ENCODE measurements at regions not wholly inside any gene's neighbourhood (a gene's known extent, or its start where the extent isn't known, plus 50 kb on each side); places are given as distances from the start of the nearest gene placed in this dataset.
A peak's percentile ranks its signal among the peaks of the same experiment; 100 is the strongest.

- DNase-seq: peak in 1 of 2 experiments; percentile 21
These were observed 458.9 kb upstream of the TEX13C start for GRCh38 chrX:124860736-124861135.

GRCh38 chrX:124862301-124862700 lies 457.4 kb upstream of the TEX13C start:
- peak; percentile 5 to 42 for DNase-seq

- DNase-seq: no peak
These were observed 456.4 kb upstream of the TEX13C start for GRCh38 chrX:124863303-124863702.

GRCh38 chrX:124887572-124887971 lies 432.1 kb upstream of the TEX13C start:
- DNase-seq: no peak

GRCh38 chrX:124895947-124896346 lies 423.7 kb upstream of the TEX13C start:
- DNase-seq: no peak

GRCh38 chrX:124902953-124903352 lies 416.7 kb upstream of the TEX13C start:
- peak; percentile 46 to 64 for DNase-seq

GRCh38 chrX:124910611-124911010 lies 409.1 kb upstream of the TEX13C start:
- peak; percentile 16 to 33 for DNase-seq

- peak in 1 of 2 experiments; percentile 9 for DNase-seq
These were observed 402.7 kb upstream of the TEX13C start for GRCh38 chrX:124917011-124917410.

GRCh38 chrX:124925681-124926080 lies 394.0 kb upstream of the TEX13C start:
- DNase-seq: no peak

GRCh38 chrX:124931241-124931640 lies 388.4 kb upstream of the TEX13C start:
- no peak for DNase-seq

- DNase-seq: no peak
These were observed 387.7 kb upstream of the TEX13C start for GRCh38 chrX:124931958-124932357.

GRCh38 chrX:124938715-124939114 lies 381.0 kb upstream of the TEX13C start:
- peak; percentile 77 to 89 for DNase-seq

GRCh38 chrX:124940531-124940930 lies 379.1 kb upstream of the TEX13C start:
- DNase-seq: peak; percentile 60 to 83

GRCh38 chrX:124954402-124954801 lies 365.3 kb upstream of the TEX13C start:
- peak in 1 of 2 experiments; percentile 36 for DNase-seq

GRCh38 chrX:124960454-124960853 lies 359.2 kb upstream of the TEX13C start:
- no peak for DNase-seq

GRCh38 chrX:124963717-124964116 lies 356.0 kb upstream of the TEX13C start, which contains the start of gene TENM1:
TENM1 (minus strand) TSS chrX:124963817.
- DNase-seq: no peak

GRCh38 chrX:124975456-124975855 lies 344.2 kb upstream of the TEX13C start:
- no peak for DNase-seq

GRCh38 chrX:124981420-124981819 lies 338.3 kb upstream of the TEX13C start:
- DNase-seq: peak; percentile 74 to 96

GRCh38 chrX:124984140-124984813 lies 335.4 kb upstream of the TEX13C start:
- DNase-seq: no peak

- no peak for DNase-seq
These were observed 333.4 kb upstream of the TEX13C start for GRCh38 chrX:124986284-124986683.

GRCh38 chrX:124993735-124994134 lies 325.9 kb upstream of the TEX13C start:
- no peak for DNase-seq

GRCh38 chrX:124994404-124994803 lies 325.3 kb upstream of the TEX13C start:
- DNase-seq: no peak

- no peak for DNase-seq
These were observed 315.8 kb upstream of the TEX13C start for GRCh38 chrX:125003746-125004446.

GRCh38 chrX:125004799-125005198 lies 314.9 kb upstream of the TEX13C start:
- DNase-seq: no peak

Measured in NCI-H446 (cell line).